Suprapubic skin (tissue), 3 donors: ENCODE measurements at regions not wholly inside any gene's neighbourhood (a gene's known extent, or its start where the extent isn't known, plus 50 kb on each side); places are given as distances from the start of the nearest gene placed in this dataset.

Source experiments
- CTCF ChIP-seq, 2 donors: fragments of 200-600 bp in 1 of 2; fragments of 450-650 bp in 1 of 2; sonication (generic) in 1 of 2; IDR thresholded peaks; one replicate each; pipeline ENCODE4 v1.5.1; 2016 to 2019; ENCODE audit warnings: antibody characterized with exemption in 2 of 2, mild to moderate bottlenecking in 1 of 2, moderate library complexity in 1 of 2
- POLR2A ChIP-seq, 2 donors: fragments of 450-650 bp; IDR thresholded peaks; one replicate each; pipeline ENCODE4 v1.6.1; 2017; ENCODE audit warnings: antibody characterized with exemption in 2 of 2, mild to moderate bottlenecking in 2 of 2, moderate library complexity in 2 of 2

GRCh38 chr3:117893001-117893400, 1141.6 kb downstream of the IGSF11 start:
- TF ChIP-seq POLR2A (IDR thresholded peaks at IDR 0.05) (no peak), CTCF (IDR thresholded peaks at IDR 0.05) (no peak)
